SJSA1 (cell line): ENCODE measurements at regions not wholly inside any gene's neighbourhood (a gene's known extent, or its start where the extent isn't known, plus 50 kb on each side); places are given as distances from the start of the nearest gene placed in this dataset.
A peak's percentile ranks its signal among the peaks of the same experiment; 100 is the strongest.

Source experiments
- DNase-seq, 2 experiments: peaks; one replicate each; pipeline ENCODE4 v3.0.0-alpha.2; 2015 to 2020; ENCODE audit warnings: low spot score in 2 of 2, low read depth in 1 of 2
- H3K27ac ChIP-seq: fragments of 250-450 bp; sonication (Bioruptor Pico); 2 replicates; pipeline ENCODE4 v1.5.1; 2020; ENCODE audit warnings: mild to moderate bottlenecking, moderate library complexity
- H3K27me3 ChIP-seq: fragments of 250-450 bp; sonication (Bioruptor Pico); replicated peaks from 2 replicates; pipeline ENCODE4 v1.5.1; 2020; ENCODE audit warnings: mild to moderate bottlenecking, moderate library complexity
- H3K36me3 ChIP-seq: fragments of 250-450 bp; sonication (Bioruptor Pico); 2 replicates; pipeline ENCODE4 v1.5.1; 2020; ENCODE audit warnings: mild to moderate bottlenecking
- H3K4me1 ChIP-seq: fragments of 250-450 bp; sonication (Bioruptor Pico); replicated peaks from 2 replicates; pipeline ENCODE4 v1.6.1; 2021; ENCODE audit warnings: mild to moderate bottlenecking
- H3K4me3 ChIP-seq: fragments of 250-450 bp; sonication (Bioruptor Pico); 2 replicates; pipeline ENCODE4 v1.5.1; 2020; ENCODE audit warnings: mild to moderate bottlenecking
- H3K9me3 ChIP-seq: fragments of 250-450 bp; sonication (Bioruptor Pico); replicated peaks from 2 replicates; pipeline ENCODE4 v1.5.1; 2020; ENCODE audit warnings: mild to moderate bottlenecking

DNA sequence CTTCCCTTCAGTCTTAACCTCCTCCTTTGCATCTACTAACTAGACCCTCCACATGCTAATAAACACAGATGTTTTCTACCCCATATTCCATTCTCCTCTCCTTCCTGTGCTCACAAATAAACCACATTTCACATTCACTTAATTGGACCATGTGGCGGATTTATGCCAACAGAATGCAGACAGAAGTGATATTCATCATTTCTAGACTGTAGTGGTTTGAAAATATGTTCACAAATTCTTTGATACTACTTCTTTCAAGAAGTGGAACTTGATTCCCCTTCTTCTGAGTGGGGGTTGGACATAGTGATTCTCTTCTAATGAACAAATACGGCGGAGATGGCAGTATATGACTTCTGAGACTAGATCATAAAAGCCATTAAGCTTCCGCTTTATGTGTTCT, 73.5 kb upstream of the SPTBN1 start:
- H3K27me3 ChIP-seq: no peaks in the 10 kb centered on the region
- DNase-seq: no peak
- no peaks in the 10 kb centered on the region for H3K9me3 ChIP-seq
- no peak overlapping the region for H3K27ac ChIP-seq
- no peaks in the 10 kb centered on the region for H3K36me3 ChIP-seq
- no peak overlapping the region for H3K4me3 ChIP-seq
- H3K4me1 ChIP-seq: peaks cover 12% of the 10 kb centered on the region

DNA sequence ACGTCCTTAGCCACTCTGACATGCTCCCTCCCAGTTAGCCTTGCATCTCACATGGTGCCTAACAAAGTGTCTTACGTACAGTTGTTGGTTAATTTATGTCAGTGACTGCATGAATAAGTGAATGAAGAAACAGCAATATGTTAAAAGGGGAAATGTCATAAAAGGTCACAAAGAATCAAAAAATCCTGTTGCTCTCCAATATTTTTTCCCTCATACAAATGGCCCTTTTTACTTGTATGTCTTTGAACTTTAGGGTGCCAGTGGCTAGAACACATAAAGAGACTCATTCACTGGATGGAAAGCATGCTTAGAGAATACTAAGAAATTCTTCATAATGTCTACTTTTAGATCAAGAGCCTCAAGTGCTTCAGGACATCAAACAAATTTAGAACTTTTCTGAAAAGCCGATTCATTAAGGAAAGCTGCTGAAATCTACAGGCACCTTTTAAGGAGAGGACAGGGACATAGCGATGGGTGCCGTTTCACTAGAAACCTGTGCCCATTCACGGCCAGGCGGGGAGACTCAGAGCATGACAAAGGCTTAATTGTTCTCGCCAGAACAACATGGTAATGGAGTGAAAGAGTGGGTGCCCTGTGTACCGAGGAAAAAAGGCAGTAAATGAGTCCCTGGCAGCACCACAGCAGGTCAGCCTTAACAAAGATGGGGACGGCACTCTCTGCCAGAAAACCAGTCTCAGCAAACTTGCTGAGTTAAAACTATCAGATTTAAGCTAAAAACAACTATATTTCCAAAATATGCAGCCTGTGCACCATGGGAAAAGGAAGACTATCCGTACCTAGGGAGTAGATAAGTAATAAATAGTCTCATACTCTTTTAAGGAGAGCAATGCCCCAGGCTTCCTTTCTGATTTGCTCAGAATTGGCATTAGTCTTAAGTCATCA, 71.6 kb upstream of the SPTBN1 start:
- no peak for DNase-seq
- H3K9me3 ChIP-seq: no peaks in the 10 kb centered on the region
- no peaks in the 10 kb centered on the region for H3K27me3 ChIP-seq
- no peak overlapping the region for H3K4me3 ChIP-seq
- H3K27ac ChIP-seq: no peak overlapping the region
- H3K4me1 ChIP-seq: peaks cover 18% of the 10 kb centered on the region
- no peaks in the 10 kb centered on the region for H3K36me3 ChIP-seq

DNA sequence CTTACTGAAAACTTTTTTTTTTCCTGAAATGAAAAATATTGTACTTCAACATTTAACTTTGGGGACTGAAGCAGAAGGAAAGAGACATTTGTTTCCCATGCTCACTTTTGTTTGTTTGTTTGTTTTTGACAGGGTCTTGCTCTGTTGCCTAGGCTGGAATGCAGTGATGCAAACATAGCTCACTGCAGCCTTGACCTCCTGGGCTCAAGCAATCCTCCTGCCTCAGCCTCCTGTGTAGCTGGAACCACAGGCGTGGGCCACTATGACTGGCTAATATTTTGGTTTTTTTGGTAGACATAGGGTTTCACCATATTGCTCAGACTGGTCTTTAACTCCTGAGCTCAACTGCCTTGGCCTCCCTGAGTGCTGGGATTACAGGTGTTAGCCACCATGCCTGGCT, 70.9 kb upstream of the SPTBN1 start:
- DNase-seq: no peak
- H3K4me3 ChIP-seq: no peak overlapping the region
- H3K36me3 ChIP-seq: no peaks in the 10 kb centered on the region
- no peaks in the 10 kb centered on the region for H3K9me3 ChIP-seq
- H3K4me1 ChIP-seq: peaks cover 18% of the 10 kb centered on the region
- H3K27me3 ChIP-seq: no peaks in the 10 kb centered on the region
- no peak overlapping the region for H3K27ac ChIP-seq

DNA sequence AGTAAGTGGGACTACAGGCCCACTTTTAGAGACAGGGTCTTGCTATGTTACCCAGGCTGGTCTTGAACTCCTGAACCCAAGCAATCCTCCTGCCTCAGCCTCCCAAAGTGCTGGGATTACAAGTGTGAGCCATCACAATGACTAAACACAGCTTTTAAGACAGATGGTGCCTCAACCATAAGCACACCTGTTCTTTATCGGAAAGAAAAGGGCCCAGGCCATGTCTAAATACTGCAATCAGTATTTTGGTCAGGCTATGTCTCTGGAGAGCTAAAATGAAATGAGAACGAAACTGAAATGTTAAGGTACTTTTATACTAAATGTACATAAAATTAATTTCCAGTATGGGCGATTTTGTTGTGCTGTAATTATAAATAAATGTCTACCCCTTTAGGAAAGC, 69.5 kb upstream of the SPTBN1 start:
- DNase-seq: no peak
- H3K27me3 ChIP-seq: no peaks in the 10 kb centered on the region
- peaks cover 18% of the 10 kb centered on the region for H3K4me1 ChIP-seq
- H3K9me3 ChIP-seq: no peaks in the 10 kb centered on the region
- peak overlapping the region; percentile 9; the same call in 1 of the 2 replicates for H3K27ac ChIP-seq
- no peaks in the 10 kb centered on the region for H3K36me3 ChIP-seq
- no peak overlapping the region for H3K4me3 ChIP-seq

DNA sequence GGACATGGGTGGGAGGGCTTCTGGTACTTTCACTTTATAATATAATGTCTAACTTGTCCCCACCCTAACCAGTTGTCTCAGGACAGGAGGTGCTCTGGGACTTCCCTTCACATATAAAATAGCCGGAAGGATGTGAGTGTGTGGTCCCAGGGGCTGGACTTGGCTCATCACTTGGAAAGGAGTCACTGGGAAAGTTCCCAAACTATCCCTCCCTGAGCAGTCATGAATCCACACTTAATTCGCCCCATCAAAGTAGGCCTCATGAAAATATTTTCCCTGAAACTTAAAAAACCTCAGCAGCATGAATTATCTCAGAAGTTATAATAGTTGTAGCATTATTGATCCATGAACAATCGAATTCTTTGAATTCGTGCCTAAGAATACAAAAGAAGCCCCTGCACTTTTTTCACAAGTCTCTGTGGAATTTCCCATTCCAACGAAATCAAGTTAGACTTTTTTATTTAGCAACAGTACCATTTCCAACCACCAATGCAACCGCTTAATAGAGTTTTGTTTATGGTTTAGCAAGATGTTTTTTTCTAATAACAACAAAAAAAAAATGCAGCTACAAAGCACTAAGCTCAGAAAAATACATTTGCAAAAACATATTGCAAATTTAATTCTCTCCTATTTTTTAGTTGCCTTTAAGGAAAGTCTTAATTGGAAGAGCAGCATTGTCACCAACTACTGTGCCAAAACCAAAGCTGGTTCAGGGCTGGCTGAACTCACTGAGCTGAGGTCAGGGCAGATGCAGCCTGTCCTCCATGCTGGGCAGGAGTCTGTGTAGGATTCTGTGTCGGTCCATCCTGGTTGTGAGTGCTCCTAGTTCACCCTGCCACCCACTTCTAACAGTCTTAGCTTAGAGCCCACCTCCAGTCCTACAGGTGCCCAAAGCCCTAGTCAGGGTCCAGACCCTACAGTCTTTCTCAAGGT, 68.8 kb upstream of the SPTBN1 start:
- Histone ChIP-seq H3K27me3 (no peaks in the 10 kb centered on the region), H3K27ac (peak overlapping the region; percentile 33; the same call in 1 of the 2 replicates), H3K36me3 (no peaks in the 10 kb centered on the region), H3K9me3 (no peaks in the 10 kb centered on the region), H3K4me1 (peaks cover 18% of the 10 kb centered on the region), H3K4me3 (no peak overlapping the region)
- peak in 1 of 2 experiments; percentile 39 for DNase-seq

DNA sequence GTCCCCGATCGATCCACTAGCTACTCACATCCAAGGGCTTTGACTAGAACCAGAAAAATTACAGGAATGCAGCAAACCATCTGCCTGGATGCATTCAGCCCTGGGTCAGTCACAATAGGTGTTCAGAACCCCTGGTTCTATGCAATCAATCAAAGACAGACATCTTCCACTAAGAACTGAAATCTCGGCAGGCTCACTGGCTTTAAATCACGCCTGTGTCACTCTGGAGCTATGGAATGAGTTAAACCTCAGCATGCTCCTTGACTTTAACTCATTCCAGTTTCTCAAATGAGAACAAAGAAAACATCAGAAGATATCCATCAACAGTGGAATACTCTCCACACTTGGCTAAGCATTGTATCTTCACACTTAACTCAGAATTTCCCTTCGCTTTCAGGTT, 68.1 kb upstream of the SPTBN1 start:
- Histone ChIP-seq H3K4me3 (no peak overlapping the region), H3K27me3 (no peaks in the 10 kb centered on the region), H3K36me3 (no peaks in the 10 kb centered on the region), H3K9me3 (no peaks in the 10 kb centered on the region), H3K4me1 (peaks cover 18% of the 10 kb centered on the region), H3K27ac (no peak overlapping the region)
- DNase-seq: no peak

DNA sequence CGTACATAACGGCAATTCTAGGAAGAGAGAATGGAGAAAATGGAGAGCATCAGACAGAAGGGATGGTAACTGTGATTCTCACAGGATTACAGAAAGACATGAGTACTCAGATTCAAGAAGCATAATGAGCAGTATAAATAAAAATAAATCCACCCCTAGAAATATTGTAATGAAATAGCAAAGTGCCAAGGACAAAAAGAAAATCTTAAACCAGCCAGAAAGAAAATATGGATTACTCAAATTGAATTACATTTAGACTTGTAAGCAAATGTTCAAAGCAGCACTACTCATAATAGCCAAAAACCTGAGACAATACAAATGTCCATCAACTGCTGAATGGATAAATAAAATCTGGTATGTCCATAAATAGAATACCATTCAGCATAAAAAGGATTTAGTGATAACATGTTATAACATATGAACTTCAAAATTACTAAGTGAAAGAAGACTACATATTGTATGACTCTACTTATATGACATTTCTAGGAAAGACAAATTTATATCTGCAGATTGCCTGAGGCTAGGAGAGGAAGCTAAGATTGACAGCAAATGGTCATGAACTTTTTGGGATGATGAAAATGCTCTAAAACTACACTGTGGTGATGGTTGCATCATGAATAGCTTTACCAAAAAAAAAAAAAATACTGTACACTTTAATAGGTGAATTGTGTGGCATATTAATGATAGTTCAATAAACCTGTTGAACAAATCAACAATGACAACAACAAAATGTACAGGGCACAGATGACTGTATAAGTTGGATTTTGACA, 63.4 kb upstream of the SPTBN1 start:
- Histone ChIP-seq H3K36me3 (no peaks in the 10 kb centered on the region), H3K4me1 (peaks cover 10% of the 10 kb centered on the region), H3K4me3 (no peak overlapping the region), H3K9me3 (no peaks in the 10 kb centered on the region), H3K27ac (no peak overlapping the region), H3K27me3 (no peaks in the 10 kb centered on the region)
- DNase-seq: no peak

DNA sequence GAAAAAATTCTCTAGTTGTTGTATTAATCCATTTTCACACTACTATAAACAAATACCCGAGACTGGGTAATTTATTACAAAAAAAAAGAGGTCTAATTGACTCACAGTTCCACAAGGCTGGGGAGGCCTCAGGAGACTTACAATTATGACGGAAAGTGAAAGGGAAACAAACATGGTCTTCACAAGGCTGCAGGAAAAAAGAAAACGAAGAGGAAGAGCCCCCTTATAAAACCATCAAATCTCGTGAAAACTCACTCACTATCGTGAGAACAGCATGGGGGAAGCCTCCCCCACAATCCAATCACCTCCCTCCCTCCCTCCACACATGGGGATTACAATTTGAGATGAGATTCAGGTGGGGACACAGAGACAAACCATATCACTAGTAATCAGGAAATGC, 61.7 kb upstream of the SPTBN1 start:
- DNase-seq: no peak
- no peak overlapping the region for H3K27ac ChIP-seq
- H3K27me3 ChIP-seq: no peaks in the 10 kb centered on the region
- H3K4me1 ChIP-seq: peaks cover 5% of the 10 kb centered on the region; the same call in 1 of the 2 replicates
- H3K4me3 ChIP-seq: no peak overlapping the region
- H3K36me3 ChIP-seq: no peaks in the 10 kb centered on the region
- H3K9me3 ChIP-seq: no peaks in the 10 kb centered on the region

DNA sequence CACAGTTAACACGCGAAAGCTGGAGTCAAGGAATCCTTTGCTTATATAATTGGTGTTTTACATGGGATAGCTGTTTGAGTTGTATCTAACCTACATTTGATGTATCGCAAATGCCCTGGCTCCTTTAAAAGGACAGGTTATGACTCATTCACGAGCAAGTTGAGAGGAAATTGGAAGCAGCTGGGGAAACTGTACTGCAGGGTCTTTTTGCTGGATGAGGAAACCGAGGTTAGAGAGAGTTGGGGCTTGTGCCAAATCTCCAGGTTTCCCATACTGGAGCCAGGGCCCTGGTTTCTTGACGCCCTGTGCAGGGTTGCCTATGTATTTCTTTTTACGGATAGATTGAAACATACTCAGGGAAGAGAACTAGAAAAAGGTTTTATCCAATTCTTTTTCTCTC, 60.0 kb upstream of the SPTBN1 start:
- peaks cover 5% of the 10 kb centered on the region; the same call in 1 of the 2 replicates for H3K4me1 ChIP-seq
- no peak overlapping the region for H3K27ac ChIP-seq
- H3K27me3 ChIP-seq: no peaks in the 10 kb centered on the region
- no peaks in the 10 kb centered on the region for H3K9me3 ChIP-seq
- no peaks in the 10 kb centered on the region for H3K36me3 ChIP-seq
- H3K4me3 ChIP-seq: no peak overlapping the region
- DNase-seq: no peak

DNA sequence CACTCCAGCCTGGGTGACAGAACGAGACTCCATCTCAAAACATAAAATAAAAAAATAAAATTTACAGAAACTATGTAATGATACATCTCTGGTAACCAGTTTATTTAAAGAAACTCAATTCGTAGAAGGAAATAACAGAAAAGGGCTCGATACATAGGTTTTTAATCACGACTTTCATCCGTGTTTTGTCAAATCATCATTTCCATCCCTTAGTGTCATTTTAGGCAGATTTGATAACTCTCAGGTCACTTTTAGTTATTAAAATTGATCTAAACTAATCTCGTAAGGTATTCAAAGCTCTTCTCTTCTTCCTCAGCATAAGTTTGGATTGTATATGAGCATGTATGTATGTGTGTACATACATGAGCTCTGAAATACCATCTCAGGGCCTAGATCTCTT, 59.3 kb upstream of the SPTBN1 start:
- H3K36me3 ChIP-seq: no peaks in the 10 kb centered on the region
- no peak overlapping the region for H3K27ac ChIP-seq
- no peaks in the 10 kb centered on the region for H3K27me3 ChIP-seq
- H3K9me3 ChIP-seq: no peaks in the 10 kb centered on the region
- H3K4me3 ChIP-seq: no peak overlapping the region
- no peak for DNase-seq
- peaks cover 5% of the 10 kb centered on the region; the same call in 1 of the 2 replicates for H3K4me1 ChIP-seq

DNA sequence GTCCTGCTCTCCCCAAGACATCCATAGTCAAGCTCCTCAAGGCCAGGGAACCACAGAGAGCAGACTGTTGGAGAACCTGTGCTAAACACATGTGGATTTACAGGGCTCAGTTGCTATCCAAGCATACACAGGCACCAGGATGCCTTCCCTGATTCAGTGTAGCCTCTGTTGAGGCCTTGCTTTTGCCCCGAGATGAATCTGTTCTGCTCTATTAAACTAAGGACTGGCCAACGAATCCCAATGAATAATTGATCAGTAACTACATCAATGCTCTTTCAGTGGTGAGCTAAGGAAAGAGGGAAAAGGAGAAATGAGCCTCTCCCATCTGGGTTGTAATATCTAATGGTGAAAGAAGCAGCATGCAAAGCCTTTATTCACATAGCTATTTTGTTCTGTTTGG, 58.7 kb upstream of the SPTBN1 start:
- Histone ChIP-seq H3K36me3 (no peaks in the 10 kb centered on the region), H3K27me3 (no peaks in the 10 kb centered on the region), H3K4me3 (no peak overlapping the region), H3K4me1 (peaks cover 5% of the 10 kb centered on the region; the same call in 1 of the 2 replicates), H3K27ac (no peak overlapping the region), H3K9me3 (no peaks in the 10 kb centered on the region)
- no peak for DNase-seq

DNA sequence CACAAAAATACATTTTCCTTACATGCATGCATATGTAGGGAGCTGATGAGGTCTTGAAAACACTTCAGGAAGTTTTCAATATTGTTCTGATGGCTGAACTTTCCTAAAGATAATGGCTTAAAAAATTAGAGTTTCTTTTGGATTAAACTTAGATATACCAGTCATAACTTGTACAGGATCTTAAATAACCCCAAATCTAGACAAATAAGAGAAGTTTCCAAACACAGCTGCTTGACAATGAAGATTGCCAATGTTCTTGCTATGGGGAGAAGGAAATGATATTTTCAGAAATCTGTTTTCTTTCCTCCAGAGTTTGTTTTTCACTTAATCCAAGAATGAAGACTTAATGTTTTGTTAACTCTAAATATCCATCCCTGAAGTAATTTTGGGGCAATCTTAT, 54.6 kb upstream of the SPTBN1 start:
- DNase-seq: no peak
- no peak overlapping the region for H3K27ac ChIP-seq

DNA sequence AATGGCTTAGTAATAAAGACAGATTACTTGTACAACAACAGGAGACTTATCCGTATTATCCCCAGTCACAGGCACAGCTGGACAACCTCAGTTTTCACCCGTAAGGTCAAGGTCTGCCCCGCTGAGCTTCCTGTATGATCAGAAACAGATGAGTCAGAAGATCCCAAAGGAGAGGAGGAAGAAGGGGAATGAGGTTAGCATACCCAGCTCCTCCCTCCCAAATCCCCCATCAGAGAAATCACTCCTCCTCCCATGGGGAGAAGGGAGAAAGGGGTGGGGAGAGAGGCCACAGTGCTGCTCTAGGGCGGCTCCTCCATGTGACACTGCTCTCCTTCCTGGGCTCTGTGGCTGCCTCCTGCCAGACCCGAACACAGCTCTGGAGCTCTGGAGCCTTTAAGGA, 53.8 kb upstream of the SPTBN1 start:
- H3K4me3 ChIP-seq: no peak overlapping the region
- no peaks in the 10 kb centered on the region for H3K36me3 ChIP-seq
- no peaks in the 10 kb centered on the region for H3K27me3 ChIP-seq
- no peaks in the 10 kb centered on the region for H3K4me1 ChIP-seq
- H3K27ac ChIP-seq: no peak overlapping the region
- H3K9me3 ChIP-seq: no peaks in the 10 kb centered on the region
- DNase-seq: no peak

More for the DNA sequence above, 54.6 kb upstream of the SPTBN1 start:
- Histone ChIP-seq H3K36me3 (no peaks in the 10 kb centered on the region), H3K4me3 (no peak overlapping the region), H3K4me1 (no peaks in the 10 kb centered on the region), H3K27me3 (no peaks in the 10 kb centered on the region), H3K9me3 (no peaks in the 10 kb centered on the region)
